MM.1S (cell line): ENCODE measurements at regions not wholly inside any gene's neighbourhood (a gene's known extent, or its start where the extent isn't known, plus 50 kb on each side); places are given as distances from the start of the nearest gene placed in this dataset.

ENCODE experiments used
- DNase-seq: peaks from one replicate; pipeline ENCODE4 v3.0.0-alpha.2; 2015
- H2AFZ ChIP-seq: fragments of 300-600 bp; sonication (generic); 2 replicates; pipeline ENCODE4 v1.6.0; 2016; ENCODE audit warnings: antibody characterized with exemption, low read length
- H3F3A ChIP-seq: fragments of 300-600 bp; sonication (generic); 2 replicates; pipeline ENCODE4 v1.6.1; 2016; ENCODE audit warnings: mild to moderate bottlenecking, antibody characterized with exemption, low read length, moderate library complexity, mixed read lengths; ENCODE audit not compliant: insufficient read depth
- H3K27ac ChIP-seq: fragments of 300-600 bp; sonication (generic); 2 replicates; pipeline ENCODE4 v1.5.1; 2016; ENCODE audit warnings: mild to moderate bottlenecking, low read length
- H3K27me3 ChIP-seq: fragments of 300-600 bp; sonication (generic); replicated peaks from 2 replicates; pipeline ENCODE4 v1.6.0; 2016; ENCODE audit warnings: low read length; ENCODE audit not compliant: insufficient read depth
- H3K36me3 ChIP-seq: fragments of 300-600 bp; sonication (generic); replicated peaks from 2 replicates; pipeline ENCODE4 v1.6.1; 2016; ENCODE audit warnings: mild to moderate bottlenecking, low read length, mixed read lengths; ENCODE audit not compliant: insufficient read depth
- H3K4me1 ChIP-seq: fragments of 300-600 bp; sonication (generic); 2 replicates; pipeline ENCODE4 v1.6.1; 2016; ENCODE audit warnings: low read length, mixed read lengths
- H3K4me2 ChIP-seq: fragments of 300-600 bp; sonication (generic); 2 replicates; pipeline ENCODE4 v1.6.0; 2016; ENCODE audit warnings: low read depth, low read length
- H3K4me3 ChIP-seq: fragments of 300-600 bp; sonication (generic); 2 replicates; pipeline ENCODE4 v1.5.1; 2016; ENCODE audit warnings: low read length, mixed read lengths
- H3K79me2 ChIP-seq: fragments of 300-600 bp; sonication (generic); 2 replicates; pipeline ENCODE4 v1.6.1; 2016; ENCODE audit warnings: mixed run types, low read length, mixed read lengths
- H3K9ac ChIP-seq: fragments of 300-600 bp; sonication (generic); 2 replicates; pipeline ENCODE4 v1.6.1; 2016; ENCODE audit warnings: low read length, mixed read lengths
- H3K9me2 ChIP-seq: fragments of 300-600 bp; sonication (generic); replicated peaks from 2 replicates; pipeline ENCODE4 v1.6.1; 2016; ENCODE audit warnings: mild to moderate bottlenecking, low read length, mixed read lengths; ENCODE audit not compliant: insufficient read depth
- H3K9me3 ChIP-seq: fragments of 300-600 bp; sonication (generic); replicated peaks from 2 replicates; pipeline ENCODE4 v1.6.1; 2016; ENCODE audit warnings: mild to moderate bottlenecking, low read length, mixed read lengths; ENCODE audit not compliant: insufficient read depth
- H4K20me1 ChIP-seq: fragments of 300-600 bp; sonication (generic); 2 replicates; pipeline ENCODE4 v1.6.1; 2016; ENCODE audit warnings: mild to moderate bottlenecking, low read length, moderate library complexity, mixed read lengths; ENCODE audit not compliant: insufficient read depth
- CTCF ChIP-seq: fragments of 300-600 bp; sonication (generic); IDR thresholded peaks from 2 replicates; pipeline ENCODE4 v1.5.1; 2016; ENCODE audit warnings: antibody characterized with exemption, low read length, mixed read lengths
- EZH2 ChIP-seq: fragments of 300-600 bp; sonication (generic); optimal IDR thresholded peaks from 2 replicates; pipeline ENCODE3; 2017; ENCODE audit warnings: low read depth, mild to moderate bottlenecking, antibody characterized with exemption, low read length, mixed read lengths
- EZH2phosphoT487 ChIP-seq: fragments of 300-600 bp; sonication (generic); IDR thresholded peaks from 2 replicates; pipeline ENCODE4 v1.6.1; 2018; ENCODE audit warnings: antibody characterized with exemption, low read length

DNA sequence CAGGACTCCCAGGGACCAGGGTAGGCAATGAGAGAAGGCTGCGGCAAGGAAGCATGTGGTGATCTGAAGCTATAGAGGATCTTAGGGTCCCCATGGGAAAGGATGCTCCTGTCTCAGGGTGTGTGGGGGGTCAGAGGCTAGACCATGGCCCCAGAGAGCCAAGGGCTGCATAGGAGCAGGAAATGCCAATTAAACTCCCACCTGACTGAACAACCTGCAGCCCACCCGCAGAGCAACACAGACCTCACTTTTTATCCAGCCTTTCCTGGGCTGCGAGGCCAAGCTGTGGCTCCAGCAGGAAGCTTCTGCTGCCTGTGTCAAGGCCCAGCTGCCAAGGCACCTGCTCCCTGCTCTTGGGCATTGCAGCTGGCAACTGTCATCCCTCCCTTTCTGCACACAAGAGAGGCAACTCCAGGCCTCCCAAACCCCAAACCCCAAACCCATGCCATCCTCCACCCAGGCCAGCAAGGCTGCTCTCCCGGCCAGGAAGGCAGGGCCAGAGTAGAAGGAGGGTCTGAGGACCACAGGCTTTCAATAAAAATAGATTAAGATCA lies 290.1 kb downstream of the FOXO1 start:
- H3K79me2 ChIP-seq, result no peaks in the 10 kb centered on the region
- no peaks in the 10 kb centered on the region for H3K9me2 ChIP-seq
- no peak overlapping the region for H3K4me3 ChIP-seq
- TF ChIP-seq CTCF (no peak), EZH2 (no peak), EZH2phosphoT487 (no peak)
- no peak for DNase-seq
- no peak overlapping the region for H3K4me2 ChIP-seq
- H3K9me3 ChIP-seq, result no peaks in the 10 kb centered on the region
- H3K4me1 ChIP-seq, result no peaks in the 10 kb centered on the region
- no peaks in the 10 kb centered on the region for H3K27me3 ChIP-seq
- no peak overlapping the region for H3K9ac ChIP-seq
- H3F3A ChIP-seq, result no peaks in the 10 kb centered on the region
- no peak overlapping the region for H2AFZ ChIP-seq
- H3K36me3 ChIP-seq, result no peaks in the 10 kb centered on the region
- H3K27ac ChIP-seq, result no peak overlapping the region
- H4K20me1 ChIP-seq, result no peaks in the 10 kb centered on the region

GRCh38 chr13:40376867-40377535 lies 289.4 kb downstream of the FOXO1 start:
- no peaks in the 10 kb centered on the region for H3K4me1 ChIP-seq
- no peaks in the 10 kb centered on the region for H3K27me3 ChIP-seq
- no peak overlapping the region for H2AFZ ChIP-seq
- H3K9me2 ChIP-seq, result no peaks in the 10 kb centered on the region
- DNase-seq, result no peak
- no peaks in the 10 kb centered on the region for H3F3A ChIP-seq
- no peak overlapping the region for H3K4me3 ChIP-seq
- no peaks in the 10 kb centered on the region for H4K20me1 ChIP-seq
- no peak for TF ChIP-seq CTCF
- no peak for TF ChIP-seq EZH2
- TF ChIP-seq EZH2phosphoT487, result no peak
- no peak overlapping the region for H3K4me2 ChIP-seq
- no peak overlapping the region for H3K9ac ChIP-seq
- no peak overlapping the region for H3K27ac ChIP-seq
- no peaks in the 10 kb centered on the region for H3K79me2 ChIP-seq
- no peaks in the 10 kb centered on the region for H3K36me3 ChIP-seq
- H3K9me3 ChIP-seq, result no peaks in the 10 kb centered on the region

- DNase-seq, result no peak
- no peaks in the 10 kb centered on the region for H3K4me1 ChIP-seq
- H2AFZ ChIP-seq, result no peak overlapping the region
- H3K79me2 ChIP-seq, result no peaks in the 10 kb centered on the region
- no peaks in the 10 kb centered on the region for H3K27me3 ChIP-seq
- no peak overlapping the region for H3K4me2 ChIP-seq
- H3K9me2 ChIP-seq, result no peaks in the 10 kb centered on the region
- no peak overlapping the region for H3K27ac ChIP-seq
- H3K4me3 ChIP-seq, result no peak overlapping the region
- no peaks in the 10 kb centered on the region for H3K36me3 ChIP-seq
- TF ChIP-seq EZH2phosphoT487 (no peak), CTCF (no peak), EZH2 (no peak)
- H3F3A ChIP-seq, result no peaks in the 10 kb centered on the region
- no peak overlapping the region for H3K9ac ChIP-seq
- no peaks in the 10 kb centered on the region for H3K9me3 ChIP-seq
- no peaks in the 10 kb centered on the region for H4K20me1 ChIP-seq
Observed at GRCh38 chr13:40377783-40378182, 288.7 kb downstream of the FOXO1 start.
